ENCODE measurements at regions not wholly inside any gene's neighbourhood (a gene's known extent, or its start where the extent isn't known, plus 50 kb on each side); places are given as distances from the start of the nearest gene placed in this dataset.
"Not testable (repeated sequence)": the region's sequence is repeated elsewhere in the genome, so short reads cannot be mapped to it uniquely, and the experiment has no call there.

DNA sequence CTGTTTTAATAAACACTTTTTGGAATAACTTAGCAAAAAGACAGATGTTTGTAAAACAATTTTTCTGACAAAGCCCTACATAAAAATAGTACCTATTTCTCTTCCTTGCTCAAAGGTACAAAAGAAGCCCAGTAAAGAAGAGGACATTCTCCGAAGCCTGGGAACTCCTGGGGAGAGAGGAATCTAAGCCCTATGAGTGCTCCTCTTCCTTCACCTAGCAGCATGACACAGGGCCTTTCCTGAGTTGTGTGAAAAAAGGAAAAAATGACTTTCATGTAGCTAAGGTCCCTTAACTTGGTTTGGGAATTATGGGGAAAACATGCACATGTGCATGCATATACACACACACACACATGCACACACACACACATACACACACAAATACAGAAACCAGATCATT is 586.9 kb downstream of the TMA16 start:
- Histone ChIP-seq H3K4me3 (replicated peaks in 1 of 3) (no peak overlapping the region), H3K27ac (no peak overlapping the region), H3K36me3 (no peaks in the 10 kb centered on the region), H3K4me1 (no peaks in the 10 kb centered on the region), H3K9me3 (no peaks in the 10 kb centered on the region), H3K27me3 (no peaks in the 10 kb centered on the region)
- WGBS, 2 donors: 63 to 84% methylated on average over 1 of the region's 1 CpG
- intact Hi-C loops (cut with DNase I): no loop called here
- no peak for TF ChIP-seq CTCF (IDR thresholded peaks at IDR 0.05)
- no peak for TF ChIP-seq POLR2A (IDR thresholded peaks at IDR 0.05)
- DNase-seq: no peak

DNA sequence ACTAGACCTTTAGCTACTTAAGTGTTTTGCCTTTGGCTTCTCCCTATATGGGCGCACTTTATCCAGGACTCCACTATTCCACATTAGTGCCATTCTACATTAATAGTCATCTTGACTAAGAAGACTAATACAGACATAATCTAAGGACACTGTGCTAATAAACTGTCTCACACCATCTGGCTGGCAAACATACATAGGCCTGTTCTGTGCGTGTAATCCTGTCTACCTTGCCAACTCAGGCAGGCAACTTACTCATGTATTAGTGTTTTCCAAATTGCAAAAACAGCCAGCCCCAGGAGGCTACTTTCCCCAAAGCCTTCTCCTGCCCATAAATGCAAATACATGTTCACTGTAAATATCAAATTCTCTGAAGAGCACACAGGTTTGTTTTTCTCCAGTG is 587.3 kb downstream of the TMA16 start:
- WGBS, 2 donors: 88 to 91% methylated on average over 2 of the region's 2 CpGs
- Histone ChIP-seq H3K27me3 (no peaks in the 10 kb centered on the region), H3K4me3 (replicated peaks in 1 of 3) (no peak overlapping the region), H3K9me3 (no peaks in the 10 kb centered on the region), H3K36me3 (no peaks in the 10 kb centered on the region), H3K27ac (no peak overlapping the region), H3K4me1 (no peaks in the 10 kb centered on the region)
- TF ChIP-seq CTCF (IDR thresholded peaks at IDR 0.05) (no peak), POLR2A (IDR thresholded peaks at IDR 0.05) (no peak)
- no peak for DNase-seq
- intact Hi-C loops (cut with DNase I): no loop called here

GRCh38 chr4:164087733-164088132 is 593.2 kb downstream of the TMA16 start:
- Histone ChIP-seq H3K27me3 (no peaks in the 10 kb centered on the region), H3K4me1 (no peaks in the 10 kb centered on the region), H3K36me3 (no peaks in the 10 kb centered on the region), H3K4me3 (replicated peaks in 1 of 3) (no peak overlapping the region), H3K27ac (no peak overlapping the region), H3K9me3 (no peaks in the 10 kb centered on the region)
- intact Hi-C loops (cut with DNase I): no loop called here
- WGBS, 2 donors: 82 to 83% methylated on average over 3 of the region's 3 CpGs
- TF ChIP-seq POLR2A (IDR thresholded peaks at IDR 0.05) (no peak), CTCF (IDR thresholded peaks at IDR 0.05) (no peak)
- no peak for DNase-seq

- Histone ChIP-seq H3K4me3 (replicated peaks in 1 of 3) (no peak overlapping the region), H3K36me3 (no peaks in the 10 kb centered on the region), H3K27ac (no peak overlapping the region), H3K4me1 (no peaks in the 10 kb centered on the region), H3K9me3 (no peaks in the 10 kb centered on the region), H3K27me3 (no peaks in the 10 kb centered on the region)
- DNase-seq: no peak
- WGBS, 2 donors: 85 to 90% methylated on average over 5 of the region's 5 CpGs
- intact Hi-C loops (cut with DNase I): no loop called here
- TF ChIP-seq CTCF (IDR thresholded peaks at IDR 0.05) (no peak), POLR2A (IDR thresholded peaks at IDR 0.05) (no peak)
These were observed 601.0 kb downstream of the TMA16 start for GRCh38 chr4:164095313-164096110.

GRCh38 chr4:164096766-164097518 is 602.5 kb downstream of the TMA16 start:
- no peak for TF ChIP-seq POLR2A (IDR thresholded peaks at IDR 0.05)
- no peak for TF ChIP-seq CTCF (IDR thresholded peaks at IDR 0.05)
- Histone ChIP-seq H3K9me3 (no peaks in the 10 kb centered on the region), H3K27ac (no peak overlapping the region), H3K36me3 (no peaks in the 10 kb centered on the region), H3K4me1 (no peaks in the 10 kb centered on the region), H3K4me3 (replicated peaks in 1 of 3) (no peak overlapping the region), H3K27me3 (no peaks in the 10 kb centered on the region)
- 83 to 85% methylated on average over 5 of the region's 5 CpGs for WGBS, 2 donors
- no peak for DNase-seq
- intact Hi-C loops (cut with DNase I): no loop called here

- DNase-seq; H3K27ac ChIP-seq; intact Hi-C loops (cut with DNase I); H3K27me3 ChIP-seq; H3K4me3 ChIP-seq (replicated peaks in 1 of 3); H3K4me1 ChIP-seq; H3K36me3 ChIP-seq; H3K9me3 ChIP-seq: not testable (repeated sequence)
- 90 to 96% methylated on average over 22 to 23 of the region's 23 CpGs for WGBS, 2 donors
These were observed 606.4 kb downstream of the TMA16 start for GRCh38 chr4:164100741-164101365.
